DMS79 (cell line): ENCODE measurements at regions not wholly inside any gene's neighbourhood (a gene's known extent, or its start where the extent isn't known, plus 50 kb on each side); places are given as distances from the start of the nearest gene placed in this dataset.

Experiments
- DNase-seq: peaks from one replicate; lab custom pipeline; 2025; lab: John Stamatoyannopoulos, UW

DNA sequence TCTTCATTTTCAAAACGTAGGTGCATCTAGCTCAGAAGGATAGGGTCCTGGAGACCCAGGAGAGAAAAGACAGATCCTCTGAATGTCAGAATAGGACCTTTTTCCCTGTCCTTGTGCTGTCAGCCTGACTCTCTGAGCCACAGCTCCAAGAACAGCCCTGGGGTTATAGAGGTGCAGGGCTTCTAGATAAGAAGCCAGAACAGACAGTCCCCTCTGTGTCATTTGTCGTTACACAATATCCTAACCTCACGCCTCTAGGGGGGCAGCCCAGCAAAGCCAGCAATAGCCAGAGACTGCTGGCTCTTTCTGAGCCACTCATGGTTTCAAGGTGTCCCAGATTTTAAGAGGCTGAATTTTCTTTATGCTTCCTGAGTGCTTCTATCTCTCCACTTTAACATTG is 153.2 kb upstream of the THBS1 start:
- DNase-seq = no peak

DNA sequence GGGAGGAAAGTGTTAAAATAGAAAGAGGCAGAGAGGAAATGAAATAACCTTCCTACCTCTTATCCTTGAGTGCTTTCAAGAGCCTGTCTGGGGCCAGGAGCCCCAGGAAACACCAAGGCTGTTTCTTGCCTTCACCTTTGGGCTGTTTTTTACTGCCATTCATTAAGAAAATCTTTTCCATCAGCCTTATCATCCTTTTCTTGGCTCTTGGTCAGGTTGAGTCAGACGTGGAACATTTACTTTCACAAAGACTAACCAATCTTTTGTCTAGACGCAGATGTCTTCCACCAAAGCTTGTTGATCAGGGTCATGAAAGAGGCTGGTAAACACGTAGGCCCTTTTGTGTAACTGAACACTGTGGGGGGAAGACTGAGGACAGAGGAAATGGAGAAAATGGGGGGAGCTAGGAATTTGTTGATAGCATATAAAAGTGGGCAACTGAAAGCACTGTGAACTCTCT is 151.0 kb upstream of the THBS1 start:
- peak; percentile 43 for DNase-seq

DNA sequence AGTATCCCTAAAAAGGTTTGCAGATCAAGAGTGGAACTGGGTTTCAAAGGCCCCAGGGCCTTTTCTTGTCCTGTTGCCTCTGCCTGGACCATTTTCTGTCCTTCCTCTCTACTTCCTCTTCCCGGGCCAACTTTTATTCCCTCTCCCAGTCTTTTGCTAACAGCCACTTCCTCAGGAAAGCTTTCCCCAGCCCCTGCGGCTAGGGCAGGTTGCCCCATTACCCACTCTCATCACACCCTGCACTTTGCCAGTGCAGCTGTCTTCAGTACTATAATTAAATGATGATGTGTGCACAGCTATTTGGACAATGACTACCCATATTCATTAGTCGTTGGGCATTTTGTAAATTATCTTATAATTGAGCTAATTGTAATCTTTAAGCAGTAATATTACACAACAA is 150.5 kb upstream of the THBS1 start:
- no peak for DNase-seq

DNA sequence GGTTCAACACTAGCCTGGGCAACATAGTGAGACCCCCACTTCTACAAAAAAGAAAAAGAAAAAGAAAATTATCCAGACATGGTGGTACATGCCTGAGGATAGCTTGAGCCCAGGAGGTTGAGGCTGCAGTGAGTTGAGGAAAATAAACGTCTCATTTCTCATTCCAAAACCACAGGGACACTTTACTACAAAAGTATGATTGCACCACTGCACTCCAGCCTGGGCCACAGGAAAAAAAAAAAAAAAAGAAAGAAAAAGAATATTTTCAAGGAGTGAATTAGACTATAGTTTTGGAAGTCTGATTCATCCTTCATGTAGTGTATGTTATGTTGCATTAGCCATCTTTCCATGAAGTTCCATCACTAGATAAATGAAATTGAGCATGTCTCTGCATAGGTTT is 149.5 kb upstream of the THBS1 start:
- no peak for DNase-seq

DNA sequence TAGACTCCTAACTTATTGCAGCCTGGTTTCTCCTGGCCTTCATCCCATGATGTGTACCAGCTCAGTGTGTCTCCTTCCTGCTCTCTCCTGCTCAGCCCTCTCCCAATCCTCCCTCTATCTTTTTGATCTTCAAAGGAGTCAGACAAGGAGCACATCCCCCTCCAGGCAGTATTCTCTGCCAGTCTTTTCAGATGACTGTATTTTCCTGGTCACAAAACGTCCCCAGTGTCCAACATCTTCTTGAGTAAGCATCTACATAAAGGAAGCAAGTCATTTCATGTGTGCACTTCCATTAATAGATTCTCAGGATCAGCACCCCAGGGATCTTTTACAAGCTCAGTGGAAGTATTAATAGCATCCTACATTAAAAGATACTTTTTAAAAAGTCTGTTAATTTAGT is 148.9 kb upstream of the THBS1 start:
- DNase-seq = no peak

DNA sequence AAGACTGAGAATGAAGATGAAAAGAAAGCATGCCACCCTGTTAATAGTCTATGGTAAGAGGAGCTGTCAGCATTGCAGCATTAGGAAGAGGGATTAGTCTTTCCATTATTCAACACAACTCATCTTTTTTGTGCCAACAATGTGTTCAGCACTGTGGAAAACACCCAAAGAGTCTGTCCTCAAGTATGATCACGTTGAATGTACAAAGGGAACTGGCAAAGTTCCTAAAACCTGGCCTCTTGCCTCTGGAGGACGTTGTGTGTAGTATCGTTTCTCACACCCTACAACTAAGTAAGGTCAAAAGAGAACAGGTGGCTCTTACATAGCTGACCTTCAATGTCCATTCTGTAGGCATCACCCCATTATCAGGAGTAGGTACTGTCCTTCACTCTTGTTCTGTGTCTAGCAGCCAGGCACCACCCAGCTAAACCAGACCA is 147.9 kb upstream of the THBS1 start:
- DNase-seq = no peak

DNA sequence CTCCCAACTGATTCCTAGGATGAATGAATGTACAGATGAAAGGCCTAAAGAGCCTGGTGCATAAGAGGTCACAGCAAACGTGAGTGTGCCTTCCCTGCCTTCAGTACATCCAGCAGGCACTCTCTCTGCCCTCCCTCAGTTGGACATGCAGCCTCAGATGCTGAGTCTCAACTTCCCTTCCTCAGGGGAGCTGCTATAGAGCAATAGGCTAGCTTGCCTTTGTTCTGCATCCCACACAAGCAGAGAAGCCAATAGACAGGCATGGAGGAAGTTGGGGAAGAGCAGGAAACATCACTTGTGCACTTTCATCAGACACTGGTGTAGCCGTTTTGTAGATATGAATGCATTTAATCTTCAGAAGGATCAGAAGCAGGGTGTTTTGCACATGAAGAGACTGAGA is 147.5 kb upstream of the THBS1 start:
- DNase-seq = no peak

DNA sequence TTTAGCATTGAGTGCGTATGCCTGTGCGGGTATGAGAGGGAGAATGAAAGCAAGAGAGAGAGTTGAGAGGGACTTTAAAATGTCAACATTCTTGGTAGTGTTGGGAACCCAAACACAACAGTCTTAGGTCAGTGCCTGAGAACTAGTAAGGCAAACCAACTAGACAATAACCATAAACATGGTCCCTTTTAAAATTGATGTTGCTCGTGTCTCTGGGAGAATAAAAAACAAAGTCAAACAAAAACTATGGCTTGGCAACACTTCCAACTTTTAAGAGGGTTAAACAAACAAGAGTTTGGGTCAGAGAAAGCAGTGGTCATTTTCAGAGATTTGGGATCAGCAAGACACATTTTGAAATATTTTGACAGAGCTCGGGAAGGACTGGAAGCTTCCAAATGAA is 146.7 kb upstream of the THBS1 start:
- DNase-seq = no peak

DNA sequence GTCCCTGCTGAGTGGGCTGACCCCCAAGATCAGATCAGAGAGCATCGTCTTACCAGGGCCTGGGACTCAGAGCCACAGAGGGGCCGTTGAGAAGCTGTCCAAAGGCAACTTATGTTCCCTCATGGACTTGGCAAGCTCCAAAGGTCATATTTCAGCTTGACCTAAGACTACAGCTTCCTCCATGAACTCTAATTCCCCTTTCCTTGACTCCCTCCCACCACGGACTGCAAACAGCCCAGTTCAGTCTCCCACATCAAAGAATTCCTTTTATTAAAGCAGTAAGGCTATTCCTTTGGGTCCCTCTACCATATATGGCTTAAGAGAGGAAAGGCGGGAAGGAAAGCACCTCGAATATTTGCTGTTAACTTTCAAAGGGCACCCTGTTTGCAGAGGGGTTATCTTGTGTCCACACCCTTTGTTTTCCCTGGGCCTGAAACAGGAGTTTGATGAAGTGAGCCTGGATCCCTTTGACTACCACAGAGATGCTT is 146.1 kb upstream of the THBS1 start:
- no peak for DNase-seq

DNA sequence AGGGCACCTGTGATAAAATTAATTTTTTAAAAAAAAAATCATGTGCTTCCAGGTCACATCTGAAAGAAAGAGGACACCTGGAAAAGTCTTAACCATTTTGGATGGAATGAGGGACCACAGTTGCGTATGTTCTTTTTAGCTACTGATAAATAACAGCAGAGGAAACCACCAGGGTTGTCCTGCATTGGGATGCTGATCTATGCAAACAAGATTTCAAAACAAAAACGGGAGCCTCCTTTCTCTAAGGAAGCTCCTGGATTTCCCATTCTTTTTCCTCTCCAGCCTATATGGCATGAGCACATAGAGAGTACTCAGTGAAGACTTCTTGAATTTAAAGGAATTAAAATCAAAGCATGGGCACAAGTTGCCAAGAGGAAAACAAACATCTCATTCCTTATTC is 145.6 kb upstream of the THBS1 start:
- DNase-seq = no peak

DNA sequence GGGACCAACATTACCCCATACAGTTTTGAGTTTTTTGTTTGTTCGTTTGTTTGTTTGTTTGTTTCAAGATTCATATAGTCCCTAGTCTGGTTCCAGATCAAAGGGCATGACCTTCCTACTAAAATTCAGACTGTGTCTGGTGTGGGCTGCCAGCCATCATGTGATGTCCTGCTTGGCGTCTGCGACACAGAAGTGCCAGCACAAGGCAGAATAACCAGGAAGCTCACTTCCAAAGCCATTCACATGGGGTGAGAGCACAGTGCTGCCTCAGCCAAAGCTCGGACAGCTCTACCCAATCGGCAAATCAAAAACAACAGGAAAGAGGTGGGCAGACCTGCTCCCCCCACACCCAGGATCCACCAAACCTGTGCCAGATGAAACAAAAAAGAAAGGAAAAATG is 142.6 kb upstream of the THBS1 start:
- DNase-seq = no peak

DNA sequence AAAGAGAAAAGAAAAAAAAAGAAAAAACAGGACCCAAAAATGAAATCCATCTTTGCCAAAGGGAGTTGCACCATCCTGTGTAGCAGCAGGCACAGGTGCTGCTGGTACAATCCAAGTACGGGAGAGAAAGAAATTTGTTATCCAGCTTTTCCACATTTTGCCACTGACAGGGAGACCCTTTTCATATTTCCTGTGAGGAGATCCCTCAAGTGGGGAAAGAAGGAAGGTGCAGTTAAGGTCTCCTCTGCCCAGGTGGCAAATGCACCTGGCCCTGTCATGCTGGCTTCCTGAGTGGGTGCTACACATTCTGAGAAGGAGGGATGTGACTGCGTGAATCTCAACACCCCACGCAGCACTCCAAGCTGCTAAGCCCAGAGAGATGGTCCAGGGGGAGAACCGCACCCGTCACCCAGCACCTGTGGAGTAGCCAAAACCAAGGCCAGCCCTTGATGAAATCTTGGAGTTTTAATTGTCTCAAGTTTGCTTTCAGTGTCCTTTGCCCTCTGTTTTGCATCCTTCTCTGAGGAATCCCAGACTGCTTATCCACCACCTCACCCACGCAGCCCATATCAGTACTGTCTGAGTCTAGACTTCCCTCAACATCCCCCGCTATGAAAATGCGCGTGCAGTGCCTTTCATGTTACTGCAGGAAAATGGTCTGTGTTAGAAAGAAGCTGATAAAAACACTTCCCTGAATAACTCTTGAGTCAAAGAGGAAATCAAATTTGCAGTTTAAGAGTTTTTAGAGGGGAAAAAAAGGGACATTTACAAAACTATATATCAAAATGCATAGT is 141.9 kb upstream of the THBS1 start:
- no peak for DNase-seq

DNA sequence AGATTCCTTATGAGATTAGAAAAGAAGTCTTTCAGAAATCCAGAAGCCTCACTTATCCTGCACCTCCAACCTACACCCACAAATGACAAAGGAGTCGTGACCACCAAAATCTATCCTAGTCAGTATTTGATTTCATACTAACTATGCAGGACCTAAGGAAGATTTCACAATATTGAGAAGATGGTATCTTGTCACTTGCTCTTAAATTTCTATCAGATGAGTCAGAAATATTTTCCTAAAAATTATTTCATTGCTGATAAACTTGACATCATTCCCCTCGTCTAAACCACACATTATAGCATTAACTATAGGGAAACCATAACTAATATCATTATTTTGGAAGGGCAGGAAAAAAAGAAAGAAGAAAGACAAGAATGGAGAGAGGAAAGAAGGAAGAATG is 138.0 kb upstream of the THBS1 start:
- no peak for DNase-seq

DNA sequence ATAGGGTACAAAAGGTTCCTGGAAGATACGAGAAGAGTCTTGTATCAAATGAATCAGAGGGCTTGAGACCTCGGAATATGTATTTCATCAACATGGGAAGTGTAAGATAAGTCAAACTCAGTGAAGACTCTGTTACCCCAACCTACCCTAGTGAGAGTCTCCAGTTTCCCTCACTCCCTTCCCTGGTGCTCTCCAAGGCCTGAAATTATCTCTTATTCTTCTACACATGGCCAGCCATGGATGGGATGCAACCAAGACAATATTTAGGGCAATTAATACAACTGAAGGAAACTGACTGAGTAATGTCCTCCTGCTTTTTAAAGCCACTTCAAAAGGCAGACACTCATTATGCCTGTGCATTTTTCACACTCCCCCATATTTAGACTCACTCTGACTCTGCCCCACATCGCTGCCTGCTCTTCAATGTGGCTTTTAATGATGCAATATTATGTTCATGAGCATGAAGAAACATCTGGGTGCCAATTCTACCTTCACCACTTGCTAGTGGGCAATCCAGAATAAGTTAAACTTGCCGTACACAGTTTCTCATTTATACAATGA is 137.1 kb upstream of the THBS1 start:
- DNase-seq = no peak

DNA sequence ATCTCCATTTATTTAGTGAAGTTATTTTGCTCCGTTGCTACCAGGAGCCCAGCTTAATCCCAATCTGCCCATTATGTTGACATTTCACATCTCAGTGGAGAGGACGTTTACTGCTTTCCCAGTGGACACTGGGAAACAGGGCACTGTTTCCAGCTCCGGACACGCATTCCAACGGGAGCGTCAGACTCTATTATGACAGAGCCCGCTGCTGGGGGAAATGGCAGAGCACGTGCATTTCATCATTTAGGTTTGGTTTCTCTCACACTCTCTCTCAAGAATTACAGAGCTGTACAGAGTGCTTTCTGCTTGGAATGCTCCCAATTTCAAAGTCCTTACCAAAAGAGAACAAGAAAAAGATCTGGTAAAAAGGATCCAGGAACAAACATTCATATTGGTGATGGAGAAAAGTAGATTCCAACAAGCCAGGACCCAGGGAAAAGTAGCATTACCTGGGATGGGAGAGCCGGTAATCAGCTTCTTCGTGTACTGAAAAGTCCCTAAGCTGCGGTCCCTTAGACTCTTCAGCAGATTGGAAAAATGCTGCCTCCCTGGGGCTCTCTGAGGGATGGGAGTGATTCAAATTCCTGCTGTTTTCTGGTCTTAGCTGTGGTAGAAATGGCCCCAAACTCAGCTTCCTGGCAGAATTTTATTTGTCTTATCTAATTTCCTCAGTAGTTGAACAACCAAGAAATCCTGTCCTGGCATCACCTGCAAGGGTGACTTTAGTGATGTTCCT is 136.0 kb upstream of the THBS1 start:
- DNase-seq = no peak

DNA sequence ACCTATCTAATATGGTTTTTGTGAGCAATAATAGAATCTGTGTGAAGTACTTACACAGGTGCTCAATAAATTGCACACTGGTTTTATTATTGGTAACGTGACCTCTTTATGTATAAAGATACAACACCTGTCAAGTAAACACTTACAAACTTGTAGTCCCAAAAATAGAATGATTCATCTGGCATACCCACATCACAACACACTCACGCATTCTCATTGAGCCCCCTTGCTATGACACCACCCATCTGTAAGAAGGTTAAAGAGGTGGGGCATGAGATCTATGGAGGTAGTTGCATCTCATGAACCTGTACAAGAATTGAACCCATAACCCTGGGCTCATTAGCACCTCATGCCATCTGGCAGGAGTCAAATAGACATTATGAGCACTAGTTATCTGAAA is 134.9 kb upstream of the THBS1 start:
- DNase-seq = no peak

DNA sequence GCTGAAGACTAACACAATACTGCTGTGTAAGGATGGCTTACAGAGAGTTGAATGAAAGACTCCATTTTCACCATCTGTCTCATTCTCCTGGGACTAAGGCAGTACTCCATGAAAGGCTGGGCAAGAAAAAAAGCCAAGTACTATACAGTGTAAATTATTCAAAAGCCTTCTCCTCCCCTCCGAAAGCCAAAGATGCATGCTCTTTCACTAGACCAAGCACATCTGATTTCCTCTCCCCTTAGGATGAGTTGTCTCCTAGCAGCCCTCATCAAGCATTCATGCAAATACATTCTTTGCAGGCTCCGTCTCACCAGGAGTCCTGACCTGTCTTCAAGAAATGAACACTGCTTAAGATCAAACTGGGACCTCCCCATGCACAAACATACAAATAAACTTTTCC is 133.5 kb upstream of the THBS1 start:
- DNase-seq = no peak

DNA sequence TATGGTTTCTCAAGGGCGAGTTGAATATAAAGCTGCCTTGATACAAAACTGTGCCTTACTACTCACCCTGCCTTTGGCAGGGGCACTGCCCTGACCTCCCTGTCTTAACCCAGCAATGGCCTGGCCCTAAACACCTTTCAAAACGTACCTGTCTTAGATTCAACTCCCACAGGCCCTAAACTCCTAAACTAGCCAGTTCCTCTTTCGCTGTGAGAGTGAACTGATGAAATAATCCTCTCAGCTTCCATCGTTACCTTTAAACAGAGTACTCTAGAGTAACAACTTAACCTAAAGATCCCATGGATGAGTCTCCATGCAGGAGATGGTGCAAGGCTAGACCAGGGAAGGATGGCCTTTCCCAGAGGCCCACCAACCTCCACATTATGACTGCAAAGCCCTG is 133.0 kb upstream of the THBS1 start:
- no peak for DNase-seq

DNA sequence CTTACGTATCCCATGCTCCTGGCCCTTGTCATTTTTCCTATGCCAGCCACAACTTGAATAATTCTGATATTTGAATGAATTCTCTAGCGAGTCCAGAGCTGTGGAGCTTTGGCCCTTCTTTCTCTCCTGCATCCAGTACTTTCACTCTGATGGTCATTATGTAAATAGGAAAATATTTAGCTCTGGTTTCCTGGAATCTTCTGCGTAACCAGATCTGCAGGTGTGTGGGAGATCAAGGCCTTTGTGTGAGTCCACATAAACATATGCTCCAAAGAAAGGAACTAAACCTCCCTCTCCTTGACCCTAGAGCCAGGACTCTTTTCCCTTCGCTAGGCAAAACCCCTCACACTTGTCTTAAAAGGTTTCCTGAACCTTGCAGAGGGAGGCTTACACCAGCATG is 132.5 kb upstream of the THBS1 start:
- no peak for DNase-seq

DNA sequence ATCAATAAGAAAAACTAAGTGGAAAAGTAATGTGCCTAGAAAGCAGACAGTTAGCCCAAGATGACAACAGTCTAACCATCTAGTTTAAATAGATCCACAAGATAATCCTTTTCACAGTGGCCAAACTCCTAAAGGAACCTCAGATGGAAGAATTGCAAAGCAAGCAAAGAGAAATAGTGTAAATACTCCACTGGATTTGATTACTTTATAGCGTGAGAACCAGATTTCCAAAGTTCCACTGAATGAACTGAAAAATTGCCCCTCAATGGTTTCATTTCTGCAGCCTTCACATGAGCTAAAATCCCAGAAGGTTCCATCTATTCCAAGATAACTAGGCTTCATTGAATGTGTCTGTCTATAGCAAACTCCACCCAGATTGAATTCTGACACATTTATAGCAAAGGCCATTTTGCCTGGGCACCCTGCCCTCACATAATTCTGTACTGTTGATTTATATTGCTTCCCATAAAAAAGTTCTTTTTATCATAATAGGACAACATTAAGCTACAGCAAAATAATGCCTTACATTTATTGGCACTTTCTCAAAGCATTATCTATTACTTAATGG is 129.7 kb upstream of the THBS1 start:
- DNase-seq = no peak

DNA sequence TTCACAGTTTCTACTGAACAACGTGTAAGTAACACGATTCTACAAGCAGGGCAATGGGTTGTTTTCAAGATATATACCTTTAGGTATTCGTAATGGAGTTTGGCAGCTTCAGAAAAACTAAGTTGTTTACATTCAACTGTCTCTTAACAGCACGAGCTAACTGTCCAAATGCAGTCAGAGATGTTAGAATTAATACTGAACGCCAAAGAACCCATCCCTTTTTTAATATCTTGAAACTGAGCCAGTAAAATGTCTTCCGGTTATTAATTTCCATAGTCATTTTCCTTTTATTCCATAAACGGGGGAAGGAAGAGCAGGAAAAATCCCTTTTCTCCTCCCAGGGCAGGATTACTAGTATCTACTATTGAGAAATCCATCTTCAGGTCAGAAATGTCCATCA is 129.0 kb upstream of the THBS1 start:
- DNase-seq = no peak

DNA sequence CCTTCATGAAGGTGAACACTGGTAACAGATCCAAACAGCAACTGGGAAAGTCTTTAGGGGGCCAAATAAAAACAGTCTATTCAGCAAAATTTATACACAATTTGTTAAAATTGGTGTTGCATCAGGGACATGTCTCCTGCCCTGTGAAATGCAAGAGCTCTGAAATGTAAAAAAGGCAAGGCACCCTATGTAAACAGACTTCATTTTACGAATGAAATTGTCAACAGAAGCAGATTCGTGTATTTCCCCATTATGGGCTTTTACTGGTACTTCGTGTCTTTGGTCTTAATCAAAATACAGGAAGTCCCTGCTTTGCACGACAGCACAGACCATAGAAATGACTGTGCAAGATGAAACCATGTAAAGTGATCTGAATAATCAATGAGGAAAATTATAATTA is 127.3 kb upstream of the THBS1 start:
- no peak for DNase-seq
